SK-N-MC (cell line): ENCODE measurements at regions not wholly inside any gene's neighbourhood (a gene's known extent, or its start where the extent isn't known, plus 50 kb on each side); places are given as distances from the start of the nearest gene placed in this dataset.
"Not testable (repeated sequence)": the region's sequence is repeated elsewhere in the genome, so short reads cannot be mapped to it uniquely, and the experiment has no call there.

Experiments
- DNase-seq: peaks from one replicate; pipeline ENCODE4 v3.0.0-alpha.2; 2011; ENCODE audit warnings: low read depth, low spot score
- H3K27ac ChIP-seq: fragments of 200-600 bp; sonication (generic); 2 replicates; pipeline ENCODE4 v1.5.1; 2016; ENCODE audit warnings: mixed run types
- H3K36me3 ChIP-seq: fragments of 200-600 bp; sonication (generic); 2 replicates; pipeline ENCODE4 v1.6.1; 2017; ENCODE audit warnings: antibody characterized with exemption, low read length, mixed read lengths; ENCODE audit not compliant: insufficient read depth
- H3K4me3 ChIP-seq: fragments of 200-600 bp; sonication (generic); 2 replicates; pipeline ENCODE4 v1.5.1; 2016
- H3K9ac ChIP-seq: fragments of 200-600 bp; sonication (generic); 2 replicates; pipeline ENCODE4 v1.8.0; 2017; ENCODE audit warnings: mixed run types, mixed read lengths; ENCODE audit not compliant: insufficient read length
- H3K9me3 ChIP-seq: fragments of 200-600 bp; sonication (generic); 2 replicates; pipeline ENCODE4 v1.6.1; 2017; ENCODE audit warnings: low read depth, mild to moderate bottlenecking, antibody characterized with exemption, low read length, moderate library complexity, mixed read lengths
- EZH2 ChIP-seq: fragments of 200-600 bp; sonication (generic); IDR thresholded peaks from one replicate; pipeline ENCODE4 v1.6.1; 2017; ENCODE audit warnings: antibody characterized with exemption
- FOXP2 ChIP-seq: optimal IDR thresholded peaks from 2 replicates; pipeline ENCODE3; 2011; ENCODE audit warnings: mild to moderate bottlenecking, moderate library complexity; ENCODE audit not compliant: insufficient read depth; ENCODE audit errors: extremely low read length, control extremely low read depth
- POLR2AphosphoS5 ChIP-seq: IDR thresholded peaks from 2 replicates; pipeline ENCODE4 v1.6.1; 2012; ENCODE audit warnings: mild to moderate bottlenecking, low read depth, low read length, borderline replicate concordance

DNA sequence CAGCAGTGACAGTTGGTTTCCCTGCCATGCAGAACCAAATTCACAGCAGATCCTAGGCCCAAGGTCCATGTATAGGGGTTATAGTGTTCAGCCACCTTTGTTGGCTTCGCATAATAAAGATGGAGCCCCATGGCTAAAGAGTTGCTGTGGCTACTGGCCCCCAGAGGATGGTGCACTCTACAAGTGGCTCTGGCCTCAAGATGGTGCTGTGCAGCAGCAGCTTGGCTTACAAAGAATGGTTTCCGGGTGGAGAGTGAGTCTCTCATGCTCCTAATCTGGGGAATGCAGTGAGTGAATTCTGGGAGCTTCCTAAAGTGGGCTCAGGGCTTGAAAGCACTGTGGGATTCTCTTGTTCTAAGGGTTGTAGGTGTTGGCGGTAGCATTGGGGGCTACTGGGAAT, 1199.7 kb downstream of the CNTNAP5 start:
- Histone ChIP-seq H3K9me3 (no peaks in the 10 kb centered on the region), H3K36me3 (no peaks in the 10 kb centered on the region), H3K27ac (no peak overlapping the region), H3K4me3 (no peak overlapping the region), H3K9ac (no peak overlapping the region)
- DNase-seq: no peak
- TF ChIP-seq FOXP2 (no peak), POLR2AphosphoS5 (no peak), EZH2 (no peak)

DNA sequence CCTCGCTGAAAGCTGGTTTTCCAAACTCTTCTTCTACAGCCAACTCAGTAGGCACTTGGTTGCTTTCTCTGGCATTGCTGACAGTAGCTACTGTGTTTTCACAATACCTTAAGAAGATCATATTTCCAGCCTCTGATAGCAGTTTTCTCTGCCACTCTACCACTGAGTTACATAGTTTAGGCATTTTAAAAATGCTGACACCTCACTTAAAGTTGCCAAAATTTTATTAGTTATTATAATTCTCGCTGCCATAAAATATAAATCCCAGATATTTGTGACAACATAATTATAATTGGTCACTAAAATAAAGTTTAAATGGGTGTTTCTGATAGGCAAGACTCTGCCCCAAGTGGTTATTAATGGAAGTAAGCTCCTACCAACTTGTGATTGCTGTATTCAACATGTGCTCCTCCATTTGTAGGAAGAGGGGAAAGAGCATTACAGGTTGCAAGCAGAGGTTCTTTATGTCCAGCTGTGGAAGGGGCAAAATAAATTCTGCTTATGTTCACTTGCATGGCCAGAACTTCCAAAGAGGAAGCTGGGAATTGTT, 1202.8 kb downstream of the CNTNAP5 start:
- TF ChIP-seq FOXP2 (no peak), EZH2 (no peak), POLR2AphosphoS5 (no peak)
- no peaks in the 10 kb centered on the region for H3K36me3 ChIP-seq
- H3K27ac ChIP-seq: no peak overlapping the region
- no peak for DNase-seq
- H3K9me3 ChIP-seq: no peaks in the 10 kb centered on the region
- H3K4me3 ChIP-seq: no peak overlapping the region
- no peak overlapping the region for H3K9ac ChIP-seq

DNA sequence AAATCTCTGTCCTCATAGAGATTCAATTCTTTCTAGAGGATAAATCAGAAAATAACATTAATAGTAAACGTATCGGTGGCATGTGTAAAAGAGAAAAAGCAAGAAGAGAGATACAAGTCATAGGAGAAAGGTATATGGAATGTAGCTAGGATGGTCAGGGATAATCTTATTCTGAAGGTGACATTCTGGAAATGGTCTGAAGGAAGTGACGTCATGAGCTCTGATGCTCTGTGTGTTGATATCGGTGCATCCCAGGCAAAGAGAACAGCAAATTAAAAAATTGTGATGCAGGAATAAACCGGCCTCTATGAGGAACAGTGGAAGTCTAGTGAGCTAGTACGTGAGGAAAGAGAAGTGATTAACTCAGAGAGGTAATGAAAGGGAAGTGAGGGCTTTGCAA, 1215.8 kb downstream of the CNTNAP5 start:
- H3K36me3 ChIP-seq: no peaks in the 10 kb centered on the region
- no peaks in the 10 kb centered on the region for H3K9me3 ChIP-seq
- no peak for TF ChIP-seq POLR2AphosphoS5
- TF ChIP-seq FOXP2: no peak
- no peak for TF ChIP-seq EZH2
- no peak overlapping the region for H3K4me3 ChIP-seq
- no peak overlapping the region for H3K9ac ChIP-seq
- no peak overlapping the region for H3K27ac ChIP-seq
- DNase-seq: no peak

DNA sequence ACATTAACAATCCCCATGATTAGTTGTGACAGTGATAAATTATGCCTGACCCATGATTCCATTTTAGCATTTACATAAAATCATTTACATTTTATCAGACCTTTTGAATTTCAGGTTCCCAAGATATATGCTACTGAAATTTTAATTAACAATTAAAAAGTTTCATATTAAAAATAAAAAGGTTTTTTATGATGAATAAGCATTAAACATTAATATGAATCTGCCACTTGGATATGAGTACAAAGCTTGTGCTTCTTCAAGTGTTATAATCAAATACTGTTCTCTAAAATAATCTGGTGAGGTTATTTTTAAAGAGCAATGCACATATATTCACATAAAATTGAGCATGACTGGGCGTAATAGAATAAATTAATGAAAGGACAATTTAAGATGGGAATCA, 1218.0 kb downstream of the CNTNAP5 start:
- no peaks in the 10 kb centered on the region for H3K9me3 ChIP-seq
- no peak for TF ChIP-seq POLR2AphosphoS5
- no peak for TF ChIP-seq FOXP2
- TF ChIP-seq EZH2: no peak
- H3K4me3 ChIP-seq: no peak overlapping the region

DNA sequence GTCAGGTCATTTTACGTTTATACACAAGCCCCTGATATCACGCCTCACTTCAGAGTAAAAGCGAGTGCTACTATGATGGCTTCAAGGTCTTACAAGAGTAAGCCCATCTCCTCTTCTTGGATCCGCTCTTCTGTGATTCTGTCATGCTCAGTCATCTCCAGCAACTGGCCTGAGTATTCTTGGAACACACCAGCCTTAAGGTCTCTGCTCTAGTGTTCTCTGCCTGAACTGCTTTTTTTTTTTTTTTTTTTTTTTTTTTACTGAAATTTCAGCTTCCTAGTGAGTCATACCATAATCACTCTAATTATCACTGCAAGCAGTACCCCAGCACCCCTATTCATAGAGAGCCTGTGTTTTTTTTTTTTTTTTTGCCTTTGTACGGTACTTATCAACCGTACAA, 1228.9 kb downstream of the CNTNAP5 start:
- no peak overlapping the region for H3K27ac ChIP-seq
- no peak overlapping the region for H3K4me3 ChIP-seq
- no peak overlapping the region for H3K9ac ChIP-seq
- H3K9me3 ChIP-seq: no peaks in the 10 kb centered on the region
- TF ChIP-seq FOXP2 (no peak), POLR2AphosphoS5 (no peak), EZH2 (no peak)
- no peaks in the 10 kb centered on the region for H3K36me3 ChIP-seq
- no peak for DNase-seq

More for the DNA sequence above, 1218.0 kb downstream of the CNTNAP5 start:
- no peaks in the 10 kb centered on the region for H3K36me3 ChIP-seq
- no peak overlapping the region for H3K9ac ChIP-seq
- no peak for DNase-seq
- no peak overlapping the region for H3K27ac ChIP-seq

DNA sequence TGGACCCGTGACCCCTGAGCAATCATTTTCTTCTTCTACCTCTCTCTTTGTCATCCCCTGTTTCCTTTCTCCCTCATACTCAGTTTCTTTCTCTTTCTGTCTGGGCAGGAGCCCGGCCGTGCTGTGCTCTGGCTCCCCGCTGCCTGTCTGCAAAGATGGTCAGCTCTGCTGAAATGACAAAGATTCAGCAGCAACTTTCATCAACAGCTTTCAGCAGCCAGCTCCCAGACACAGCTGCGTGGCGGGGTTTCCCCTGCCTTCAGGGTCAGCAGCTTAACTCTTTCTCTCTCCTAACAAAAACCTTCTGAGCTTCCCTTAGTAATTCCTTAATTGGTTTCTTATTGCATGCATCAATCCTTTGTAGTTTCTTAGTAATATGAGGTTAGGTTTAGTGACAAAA, 1234.4 kb downstream of the CNTNAP5 start:
- H3K9ac ChIP-seq: no peak overlapping the region
- no peak overlapping the region for H3K27ac ChIP-seq
- no peaks in the 10 kb centered on the region for H3K36me3 ChIP-seq
- no peaks in the 10 kb centered on the region for H3K9me3 ChIP-seq
- DNase-seq: no peak
- H3K4me3 ChIP-seq: no peak overlapping the region
- no peak for TF ChIP-seq EZH2
- no peak for TF ChIP-seq FOXP2
- no peak for TF ChIP-seq POLR2AphosphoS5

DNA sequence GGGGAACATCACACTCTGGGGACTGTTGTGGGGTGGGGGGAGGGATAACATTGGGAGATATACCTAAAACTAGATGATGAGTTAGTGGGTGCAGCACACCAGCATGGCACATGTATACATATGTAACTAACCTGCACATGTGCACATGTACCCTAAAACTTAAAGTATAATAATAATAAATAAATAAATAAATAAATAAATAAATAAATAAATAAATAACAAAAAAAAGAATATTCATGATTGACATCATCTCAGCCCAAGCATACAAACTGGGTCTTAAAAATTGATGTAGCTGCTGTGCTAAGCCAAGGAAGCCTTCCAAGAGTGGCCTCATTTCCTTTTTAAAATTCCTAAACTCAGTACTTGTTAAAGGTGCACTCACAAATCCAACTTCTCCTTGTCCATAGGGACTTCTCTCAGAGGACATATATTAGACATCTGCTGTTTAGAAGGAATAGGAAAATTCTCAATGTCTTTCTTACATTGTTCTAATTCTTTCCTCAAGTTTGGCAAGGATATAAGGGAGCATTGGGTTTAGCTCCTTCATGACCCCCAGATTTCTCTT, 1235.4 kb downstream of the CNTNAP5 start:
- H3K4me3 ChIP-seq, H3K36me3 ChIP-seq, H3K9ac ChIP-seq, H3K9me3 ChIP-seq, DNase-seq, H3K27ac ChIP-seq: not testable (repeated sequence)

DNA sequence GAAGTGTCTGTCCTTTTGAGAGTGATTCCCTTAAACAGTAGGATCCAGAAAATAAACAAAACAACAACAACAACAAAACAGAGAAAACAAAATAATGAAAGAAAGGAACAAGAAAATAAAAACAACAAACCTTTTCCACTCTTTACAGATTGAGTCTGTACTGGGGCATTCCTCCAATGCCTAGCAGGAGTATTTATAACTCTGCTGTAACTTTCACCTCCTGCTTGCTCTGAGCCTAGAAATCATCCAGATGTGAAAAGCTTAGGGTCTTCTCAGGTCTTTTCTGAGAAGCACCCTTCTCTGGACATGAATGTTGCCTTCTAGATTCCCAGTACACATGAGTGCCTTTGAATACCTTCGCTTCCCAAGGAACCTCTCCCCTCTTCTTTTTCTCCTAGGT, 1239.4 kb downstream of the CNTNAP5 start:
- Histone ChIP-seq H3K9me3 (no peaks in the 10 kb centered on the region), H3K27ac (no peak overlapping the region), H3K36me3 (no peaks in the 10 kb centered on the region), H3K9ac (no peak overlapping the region), H3K4me3 (no peak overlapping the region)
- TF ChIP-seq POLR2AphosphoS5 (no peak), FOXP2 (no peak), EZH2 (no peak)
- DNase-seq: no peak

DNA sequence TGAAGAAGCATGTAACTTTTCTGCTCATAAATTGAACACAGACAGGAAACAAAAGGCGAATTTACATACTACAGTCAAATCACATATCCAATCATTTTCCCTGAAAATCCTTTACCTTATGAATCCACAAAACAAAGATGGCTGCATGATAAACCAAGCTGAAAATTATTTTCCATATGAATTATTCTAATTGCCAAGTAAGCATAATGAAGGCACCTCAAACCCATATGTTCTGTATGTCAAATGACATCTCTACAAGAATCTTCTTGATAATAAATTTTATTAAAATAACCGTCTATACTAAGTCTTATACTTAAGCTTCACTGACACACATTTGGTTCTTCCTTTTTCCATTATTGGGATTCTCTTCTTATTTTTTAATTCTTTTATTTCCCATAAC, 1242.6 kb downstream of the CNTNAP5 start:
- no peak overlapping the region for H3K27ac ChIP-seq
- TF ChIP-seq POLR2AphosphoS5 (no peak), EZH2 (no peak), FOXP2 (no peak)

More for the DNA sequence above, 1242.6 kb downstream of the CNTNAP5 start:
- no peak for DNase-seq
- no peaks in the 10 kb centered on the region for H3K9me3 ChIP-seq
- no peak overlapping the region for H3K4me3 ChIP-seq
- no peak overlapping the region for H3K9ac ChIP-seq
- H3K36me3 ChIP-seq: no peaks in the 10 kb centered on the region
